NCI-H2107 treated with DMSO at 0.1 percent for 48 hours (cell line): ENCODE measurements at regions not wholly inside any gene's neighbourhood (a gene's known extent, or its start where the extent isn't known, plus 50 kb on each side); places are given as distances from the start of the nearest gene placed in this dataset.
"Not testable (repeated sequence)": the region's sequence is repeated elsewhere in the genome, so short reads cannot be mapped to it uniquely, and the experiment has no call there.

ENCODE experiments used
- DNase-seq: peaks from one replicate; lab custom pipeline; 2025; ENCODE audit not compliant: unreplicated experiment; lab: John Stamatoyannopoulos, UW

DNA sequence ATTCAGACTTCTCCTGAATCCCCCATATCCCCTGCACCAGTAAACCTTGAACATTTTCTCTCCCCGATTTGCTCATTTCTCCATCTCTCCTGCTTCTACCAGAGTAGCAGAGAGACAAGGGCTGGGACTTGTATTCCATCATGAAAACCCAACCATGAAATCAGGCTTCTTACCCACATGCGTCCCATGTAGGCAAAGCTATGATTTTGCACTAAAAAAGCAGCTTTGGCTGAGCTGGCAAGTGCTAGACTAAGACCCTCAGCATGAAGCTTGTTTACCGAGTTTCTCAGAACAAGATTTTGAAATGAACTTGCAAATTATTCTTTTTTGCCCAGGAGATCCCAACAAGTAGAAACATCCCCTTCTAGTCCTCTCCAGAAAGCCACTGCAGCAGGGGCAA is 80.3 kb upstream of the RFLNA start:
- DNase-seq = no peak

DNA sequence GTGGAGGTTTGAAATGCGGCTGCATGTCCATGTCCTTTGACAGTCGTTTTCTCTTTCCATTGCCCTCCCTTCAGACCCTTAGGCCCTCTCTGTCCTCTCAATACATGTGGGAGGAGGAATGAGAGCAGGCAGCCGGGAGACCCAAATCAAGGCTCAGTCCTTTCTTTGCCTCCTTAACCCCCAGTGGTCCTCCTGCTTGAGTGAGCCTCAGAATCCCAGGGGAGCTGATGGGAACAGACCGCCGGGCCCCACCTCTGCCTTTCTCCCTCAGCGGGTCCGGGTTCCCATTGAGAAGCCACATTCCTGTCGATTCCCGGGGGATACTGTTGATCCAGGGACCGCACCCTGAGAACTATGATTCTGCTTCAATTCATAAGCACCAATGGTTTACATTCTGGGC is 77.9 kb upstream of the RFLNA start:
- no peak for DNase-seq

DNA sequence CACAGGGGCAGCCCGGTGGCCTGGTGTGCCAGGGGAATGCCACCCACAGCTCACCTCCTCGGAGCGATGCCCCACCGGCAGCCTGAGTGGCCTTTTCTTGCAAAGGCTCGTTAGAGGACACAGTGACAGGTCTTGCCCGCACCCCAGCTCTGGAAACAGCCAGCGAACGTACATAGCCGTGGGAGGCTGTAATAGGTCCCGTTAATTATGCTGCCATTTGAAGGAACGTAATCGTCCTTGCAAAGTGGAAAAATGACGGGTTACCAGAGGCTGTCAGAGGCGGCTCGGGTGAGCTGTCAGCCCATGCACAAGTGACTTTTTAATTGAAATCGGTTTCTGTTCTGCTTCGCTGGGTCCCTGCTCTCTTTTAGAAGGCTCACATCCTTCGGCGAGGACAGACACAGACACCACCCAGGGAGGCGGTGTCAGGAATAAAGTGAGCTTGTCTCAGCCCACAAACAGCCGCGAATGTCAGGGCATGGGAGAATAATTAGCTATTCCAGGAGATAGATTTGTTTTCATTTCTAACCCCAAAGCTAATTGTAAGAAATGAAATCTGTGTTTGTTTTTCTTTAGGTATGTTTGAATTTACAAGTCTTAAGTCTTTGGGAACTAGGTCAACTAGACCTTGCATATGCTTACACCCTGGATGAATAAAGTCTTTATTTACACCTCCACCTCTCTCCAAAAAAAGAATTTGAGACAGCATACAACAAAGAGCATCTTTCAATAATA is 77.2 kb upstream of the RFLNA start:
- peak; percentile 34 for DNase-seq

- DNase-seq = no peak
Measured at GRCh38 chr12:124218243-124218560, 76.7 kb upstream of the RFLNA start.

DNA sequence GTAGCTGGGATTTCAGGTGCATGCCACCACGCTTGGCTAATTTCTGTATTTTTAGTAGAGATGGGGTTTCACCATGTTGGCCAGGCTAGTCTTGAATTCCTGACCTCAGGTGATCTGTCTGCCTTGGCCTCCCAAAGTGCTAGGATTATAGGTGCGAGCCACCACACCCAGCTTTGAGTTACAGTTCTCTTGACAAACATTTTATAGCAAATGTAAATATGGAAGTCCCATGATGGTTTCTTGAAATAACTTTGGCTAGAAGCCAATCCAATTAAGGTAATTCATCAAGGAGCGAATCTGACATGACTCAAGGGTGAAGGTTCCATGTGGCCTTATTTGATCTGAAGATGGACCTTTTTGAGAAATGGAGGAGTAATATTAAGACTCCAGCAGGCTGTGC is 76.2 kb upstream of the RFLNA start:
- DNase-seq = not testable (repeated sequence)

DNA sequence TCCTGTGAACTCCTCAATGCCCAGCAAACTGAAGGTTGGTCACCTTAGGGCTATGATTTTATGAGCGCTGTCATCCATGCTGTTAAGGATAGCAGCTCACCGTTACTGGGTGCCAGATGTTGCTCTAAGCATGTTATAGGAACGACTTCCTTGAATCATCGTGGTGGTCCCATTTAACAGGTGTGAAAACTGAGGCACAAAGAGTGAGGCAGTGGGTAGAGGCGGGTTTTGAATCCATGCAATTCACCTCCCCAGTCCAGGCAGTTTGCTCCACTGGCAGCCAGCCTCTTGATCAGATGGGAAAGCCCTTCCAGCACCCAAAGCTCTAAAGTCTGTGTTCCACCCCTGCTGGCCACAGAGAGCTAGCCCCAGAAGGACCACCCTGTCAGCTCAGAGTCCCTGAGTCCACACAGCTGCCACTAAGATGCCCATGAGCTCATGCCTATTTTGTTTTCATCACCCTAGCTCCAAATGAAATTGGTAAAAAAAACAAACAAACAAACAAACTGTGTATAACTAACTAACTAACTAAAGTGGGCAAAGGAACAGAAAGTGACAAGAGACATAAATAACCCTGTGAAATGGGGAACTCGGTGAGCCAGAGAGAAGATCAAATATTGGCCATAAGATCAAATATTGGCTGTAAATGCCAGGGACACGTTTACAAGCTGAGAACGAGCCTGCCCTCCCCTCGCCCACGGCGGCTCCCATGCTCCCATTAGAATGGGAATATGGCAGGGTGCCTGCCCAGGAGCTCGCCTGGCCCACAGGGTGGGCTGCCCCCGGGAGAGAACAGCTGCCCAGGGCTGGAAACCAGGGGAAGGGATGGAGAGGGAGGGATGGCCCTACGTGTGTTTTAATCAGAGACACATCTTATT is 72.3 kb upstream of the RFLNA start:
- no peak for DNase-seq

GRCh38 chr12:124223733-124224138 is 71.2 kb upstream of the RFLNA start:
- not testable (repeated sequence) for DNase-seq

DNA sequence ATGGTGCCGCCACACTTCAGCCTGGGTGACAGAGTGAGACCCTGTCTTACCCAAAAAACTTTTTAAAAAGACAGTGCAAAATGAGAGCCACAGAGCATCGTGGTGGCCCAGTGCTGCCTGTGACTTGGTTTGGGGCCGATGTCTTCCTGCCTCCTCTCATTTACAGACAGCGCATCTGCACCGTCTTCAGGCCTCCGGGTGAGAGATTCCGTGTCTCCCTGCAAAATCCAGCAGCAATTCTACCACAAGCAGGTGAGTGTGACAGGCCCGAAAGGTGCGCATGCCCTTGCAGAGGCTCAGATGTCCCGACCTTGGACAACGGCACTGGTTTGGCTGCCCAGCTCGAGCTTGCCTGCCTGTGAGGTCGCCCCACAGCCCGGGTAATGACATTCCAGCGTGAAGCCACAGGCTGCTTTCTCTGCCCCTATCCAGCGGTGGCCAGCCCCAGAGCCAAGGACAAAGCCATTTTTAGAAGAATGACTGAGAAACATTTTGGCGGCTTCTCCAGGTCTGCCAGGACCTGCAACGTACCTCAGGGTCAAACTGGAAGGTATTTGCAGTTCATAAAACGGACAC is 70.3 kb upstream of the RFLNA start:
- DNase-seq = no peak

DNA sequence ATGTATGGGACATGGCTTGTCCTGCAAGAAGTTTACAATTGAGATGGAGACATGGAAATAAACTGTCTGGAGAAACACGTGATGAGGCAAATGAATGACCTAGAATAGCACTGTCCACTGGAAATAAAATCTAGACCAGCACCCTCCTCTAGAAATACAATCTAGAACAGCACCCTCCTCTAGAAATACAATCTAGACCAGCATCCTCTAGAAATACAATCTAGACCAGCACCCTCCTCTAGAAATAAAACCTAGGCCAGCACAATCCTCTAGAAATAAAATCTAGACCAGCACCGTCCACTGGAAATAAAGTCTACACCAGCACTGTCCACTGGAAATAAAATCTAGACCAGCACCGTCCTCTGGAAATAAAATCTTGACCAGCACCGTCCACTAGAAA is 69.2 kb upstream of the RFLNA start:
- no peak for DNase-seq

DNA sequence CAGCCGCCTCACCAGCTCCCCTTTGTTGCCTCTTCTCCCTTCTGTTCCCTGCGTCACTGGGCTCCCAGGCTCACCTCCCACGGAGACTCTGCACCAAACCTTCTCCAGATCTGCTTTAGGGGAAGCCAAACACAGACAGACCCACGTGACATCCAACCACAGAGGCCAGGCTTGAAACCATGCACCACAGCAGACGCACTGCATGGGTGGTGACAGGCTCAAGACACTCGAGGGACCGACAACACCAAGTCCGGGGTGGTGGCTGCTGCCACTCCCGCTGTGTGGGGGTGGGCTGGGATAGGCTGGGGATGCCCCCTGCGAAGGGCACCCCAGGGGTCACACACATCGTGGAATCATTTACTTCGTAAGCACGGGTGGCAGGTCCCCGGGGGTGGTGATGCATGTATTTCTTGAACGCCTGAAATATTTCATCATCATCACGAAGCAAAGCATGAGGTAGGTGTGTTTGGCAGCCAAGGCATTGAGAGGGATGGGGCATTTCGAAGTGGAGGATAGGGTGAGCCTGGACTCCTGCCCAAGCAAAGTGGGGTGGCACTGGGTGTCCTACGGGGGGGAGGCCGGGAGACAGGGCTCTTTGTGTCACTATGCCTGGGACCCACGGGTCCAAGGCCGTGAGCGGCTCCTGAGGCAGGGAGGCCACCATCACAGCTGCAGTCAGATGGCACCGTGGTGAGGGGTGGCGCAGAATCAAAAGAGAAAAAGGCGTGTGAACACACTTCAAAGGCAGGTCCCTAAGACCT is 66.8 kb upstream of the RFLNA start:
- DNase-seq = no peak

DNA sequence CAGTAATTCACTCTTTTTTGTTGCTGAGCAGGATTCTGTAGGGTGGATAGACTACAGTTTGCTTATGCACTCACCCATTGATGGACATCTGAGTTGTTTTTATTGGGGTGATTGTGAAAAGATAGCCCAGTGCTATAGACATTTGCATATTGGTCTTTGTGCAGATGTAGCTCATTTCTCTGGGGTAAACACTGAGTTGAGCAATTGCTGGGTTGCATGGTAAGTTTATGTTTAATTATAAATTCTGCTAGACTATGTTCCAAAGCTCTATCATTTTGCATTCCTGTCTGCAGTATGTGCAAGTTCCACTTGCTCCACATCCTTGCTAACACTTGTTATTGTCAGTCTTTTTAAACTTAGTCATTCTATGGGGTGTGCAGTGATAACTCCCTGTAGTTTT is 65.4 kb upstream of the RFLNA start:
- DNase-seq = no peak

GRCh38 chr12:124230117-124230757 is 64.7 kb upstream of the RFLNA start:
- no peak for DNase-seq

GRCh38 chr12:124230789-124231188 is 64.1 kb upstream of the RFLNA start:
- no peak for DNase-seq

DNA sequence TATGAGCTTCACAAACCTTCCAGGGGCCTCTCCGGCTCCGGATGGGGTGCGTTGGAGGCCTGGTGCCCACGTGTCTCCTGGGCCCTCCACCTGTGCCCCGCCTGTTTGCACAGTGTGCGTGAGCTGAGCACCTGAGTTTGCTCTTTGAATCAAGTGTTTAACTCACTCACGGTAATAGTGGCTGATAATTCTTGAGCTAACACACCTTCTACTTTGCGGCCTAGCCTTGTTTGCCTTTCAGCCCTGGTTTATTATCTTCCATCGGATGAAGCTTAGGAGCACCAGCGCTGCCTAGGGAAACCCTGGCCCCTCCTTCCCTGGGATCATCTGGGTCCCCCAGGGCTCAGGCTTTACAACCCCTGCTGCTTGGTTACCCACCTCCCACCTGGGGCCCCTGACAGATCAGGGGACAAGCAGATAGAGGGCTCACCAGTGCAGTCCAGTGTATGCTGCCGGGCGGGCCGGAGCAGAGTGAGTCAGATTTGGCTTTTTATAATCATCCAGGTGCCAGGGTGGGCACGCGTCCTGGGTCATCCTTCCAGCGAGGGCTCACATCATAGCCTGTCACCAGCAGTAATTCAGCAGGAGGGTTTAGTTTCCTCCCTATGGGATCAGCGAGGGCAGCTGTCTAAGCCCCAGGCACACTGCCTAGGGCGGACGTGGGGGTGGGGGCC is 62.8 kb upstream of the RFLNA start:
- no peak for DNase-seq

DNA sequence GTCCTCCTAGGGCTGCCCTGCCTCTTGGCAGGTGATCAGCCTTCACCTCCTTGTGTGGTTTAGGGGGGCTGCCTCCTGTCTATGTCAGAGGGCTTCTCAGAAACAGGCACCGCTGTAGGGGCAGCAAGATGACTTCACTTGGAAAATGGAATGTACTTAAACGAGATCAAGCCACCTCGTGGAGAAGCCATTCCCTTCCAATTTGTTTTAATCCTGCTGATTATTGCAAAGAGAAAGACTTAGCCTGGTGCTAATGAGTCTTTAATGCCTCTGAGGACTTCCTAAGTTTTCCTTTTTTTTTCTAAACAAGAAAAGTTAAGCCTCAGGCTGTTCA is 62.3 kb upstream of the RFLNA start:
- DNase-seq = no peak

GRCh38 chr12:124233041-124233796 is 61.7 kb upstream of the RFLNA start:
- no peak for DNase-seq

DNA sequence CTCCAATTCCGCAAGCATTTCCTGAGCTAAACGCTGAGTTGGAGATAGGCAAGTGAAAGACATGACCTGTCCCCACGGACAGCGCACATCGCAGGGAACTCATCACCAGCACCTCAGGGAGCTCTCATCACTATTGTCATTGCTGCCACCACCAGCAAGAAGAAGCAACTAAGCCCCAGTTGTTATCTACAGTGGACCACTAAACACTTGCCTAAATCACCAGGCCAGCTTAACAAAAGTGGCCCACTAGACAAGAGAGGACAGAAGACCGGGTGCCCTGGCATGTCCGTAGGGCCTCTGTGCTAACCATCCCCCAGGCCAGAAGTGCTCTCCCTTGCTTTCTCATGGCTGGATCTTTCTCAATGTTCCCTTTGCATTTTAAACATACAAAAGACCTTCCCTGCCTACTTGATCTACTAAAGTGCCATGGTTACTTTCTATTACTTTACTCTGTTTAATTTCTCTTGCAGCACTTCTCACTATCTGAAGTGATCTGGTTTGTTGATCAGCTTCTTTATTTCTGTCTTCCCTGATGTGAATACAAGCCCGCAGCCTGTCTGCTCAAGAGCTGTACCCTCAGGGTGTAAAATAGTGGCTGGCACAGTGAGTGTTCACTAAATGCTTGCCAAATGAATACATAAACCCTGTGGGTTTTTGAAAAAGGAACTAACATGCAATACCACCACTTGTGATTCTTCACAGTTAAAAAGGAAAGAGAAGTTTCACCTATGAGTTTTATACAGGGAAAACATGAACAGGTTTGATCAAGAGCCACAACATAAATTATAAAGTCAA is 60.9 kb upstream of the RFLNA start:
- no peak for DNase-seq

- no peak for DNase-seq
Measured at GRCh38 chr12:124236625-124237031, 58.3 kb upstream of the RFLNA start.

GRCh38 chr12:124238886-124239285 is 56.0 kb upstream of the RFLNA start:
- no peak for DNase-seq
